ENCODE measurements at regions not wholly inside any gene's neighbourhood (a gene's known extent, or its start where the extent isn't known, plus 50 kb on each side); places are given as distances from the start of the nearest gene placed in this dataset.
"Not testable (repeated sequence)": the region's sequence is repeated elsewhere in the genome, so short reads cannot be mapped to it uniquely, and the experiment has no call there.

DNA sequence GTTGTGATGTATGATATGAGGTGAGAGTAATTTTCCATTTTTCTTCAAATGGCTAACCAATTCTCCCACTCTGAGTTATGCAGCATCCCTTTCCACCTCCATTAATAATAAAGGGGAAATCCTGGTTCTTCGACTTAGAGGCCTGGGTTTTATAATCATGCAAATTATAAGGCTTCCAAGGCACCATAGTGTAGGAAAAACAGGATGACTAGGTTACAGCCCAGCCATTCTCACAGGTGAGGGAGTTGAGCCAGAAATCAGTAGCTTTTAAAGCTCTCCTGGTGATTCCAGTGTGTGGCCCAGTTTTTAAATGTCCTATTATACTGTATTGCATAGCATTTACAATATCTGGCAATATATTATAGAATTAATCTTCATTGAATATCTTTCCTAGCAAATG is 203.1 kb downstream of the ARHGEF9 start:
- DNase-seq: no peak

DNA sequence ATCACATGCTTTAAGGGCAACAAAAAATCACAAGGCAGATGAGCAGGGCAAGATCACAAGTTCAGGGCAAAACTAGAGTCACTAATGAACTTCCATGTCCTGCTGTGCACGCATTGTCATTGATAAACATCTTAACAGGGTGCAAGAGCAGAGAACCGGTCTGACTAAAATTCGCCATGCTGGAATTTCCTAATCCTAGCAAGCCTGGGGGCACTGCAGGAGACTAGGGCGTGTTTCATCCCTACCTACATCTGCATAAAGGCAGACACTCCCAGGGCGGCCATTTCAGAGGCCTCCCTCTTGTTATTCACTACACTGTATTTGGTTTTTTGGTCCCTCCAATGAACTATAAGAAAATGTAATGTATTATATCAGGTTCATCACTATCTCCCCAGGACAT is 203.6 kb downstream of the ARHGEF9 start:
- DNase-seq: no peak

DNA sequence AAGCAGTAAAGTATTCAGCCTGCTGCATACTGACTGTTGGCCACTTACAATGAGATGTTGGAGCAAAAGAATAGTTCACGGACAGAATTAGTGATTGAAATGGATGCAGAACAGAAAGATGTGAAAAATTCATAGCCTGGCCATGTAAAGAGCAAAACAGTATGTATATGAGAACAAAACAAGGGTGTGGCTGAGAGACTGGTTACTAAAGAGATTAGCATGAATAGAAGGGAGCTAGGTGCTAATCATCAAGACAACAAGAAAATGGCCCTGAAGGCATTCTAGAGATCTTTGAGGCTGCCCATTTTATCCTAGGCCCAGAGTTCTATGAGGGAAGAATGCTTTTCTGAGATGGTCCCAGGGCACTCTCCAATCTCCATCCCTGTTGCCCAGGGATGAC is 208.5 kb downstream of the ARHGEF9 start:
- no peak for DNase-seq

DNA sequence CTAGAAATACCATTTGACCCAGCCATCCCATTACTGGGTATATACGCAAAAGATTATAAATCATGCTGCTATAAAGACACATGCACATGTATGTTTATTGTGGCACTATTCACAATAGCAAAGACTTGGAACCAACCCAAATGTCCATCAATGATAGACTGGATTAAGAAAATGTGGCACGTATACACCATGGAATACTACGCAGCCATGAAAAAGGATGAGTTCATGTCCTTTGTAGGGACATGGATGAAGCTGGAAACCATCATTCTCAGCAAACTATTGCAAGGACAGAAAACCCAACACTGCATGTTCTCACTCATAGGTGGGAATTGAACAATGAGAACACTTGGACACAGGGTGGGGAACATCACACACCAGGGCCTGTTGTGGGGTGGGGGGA is 209.3 kb downstream of the ARHGEF9 start:
- DNase-seq: not testable (repeated sequence)

DNA sequence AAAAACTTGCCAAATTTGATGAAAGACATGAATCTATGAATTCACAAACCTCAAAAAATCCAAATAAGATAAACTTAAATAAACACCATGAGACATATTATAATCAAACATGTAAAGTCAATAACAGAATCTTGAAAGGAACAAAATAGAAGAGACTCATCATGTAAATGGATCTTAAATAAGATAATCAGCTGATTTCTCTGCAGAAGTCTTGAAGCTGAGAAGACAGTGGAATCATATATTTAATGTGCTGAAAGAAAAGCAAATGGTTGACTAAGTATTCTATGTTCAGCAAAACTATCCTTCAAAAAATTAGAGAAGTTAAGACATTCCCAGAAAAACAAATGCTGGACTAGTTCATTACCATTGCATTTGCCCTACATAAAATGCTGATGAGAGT is 215.7 kb upstream of the SPIN4 start:
- DNase-seq: no peak

DNA sequence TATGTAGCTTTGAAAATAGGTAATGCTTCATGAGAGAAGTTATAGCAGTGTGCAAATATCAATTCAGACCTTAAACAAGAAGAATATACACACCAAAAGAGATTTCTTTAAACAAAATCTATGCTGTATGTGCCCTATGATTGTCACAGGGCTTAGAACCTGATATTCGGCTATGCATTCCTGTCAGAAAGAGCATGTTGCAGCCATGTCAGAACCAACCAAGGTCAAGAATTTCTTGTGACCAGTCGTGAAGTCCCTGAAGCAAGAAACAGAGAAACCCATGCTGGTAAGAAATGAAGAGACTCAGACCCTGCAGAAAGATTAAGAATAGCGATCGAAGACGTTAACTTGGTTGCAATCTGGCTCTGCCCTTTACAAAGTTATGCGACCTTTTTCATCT is 210.3 kb upstream of the SPIN4 start:
- peak; percentile 4 for DNase-seq

DNA sequence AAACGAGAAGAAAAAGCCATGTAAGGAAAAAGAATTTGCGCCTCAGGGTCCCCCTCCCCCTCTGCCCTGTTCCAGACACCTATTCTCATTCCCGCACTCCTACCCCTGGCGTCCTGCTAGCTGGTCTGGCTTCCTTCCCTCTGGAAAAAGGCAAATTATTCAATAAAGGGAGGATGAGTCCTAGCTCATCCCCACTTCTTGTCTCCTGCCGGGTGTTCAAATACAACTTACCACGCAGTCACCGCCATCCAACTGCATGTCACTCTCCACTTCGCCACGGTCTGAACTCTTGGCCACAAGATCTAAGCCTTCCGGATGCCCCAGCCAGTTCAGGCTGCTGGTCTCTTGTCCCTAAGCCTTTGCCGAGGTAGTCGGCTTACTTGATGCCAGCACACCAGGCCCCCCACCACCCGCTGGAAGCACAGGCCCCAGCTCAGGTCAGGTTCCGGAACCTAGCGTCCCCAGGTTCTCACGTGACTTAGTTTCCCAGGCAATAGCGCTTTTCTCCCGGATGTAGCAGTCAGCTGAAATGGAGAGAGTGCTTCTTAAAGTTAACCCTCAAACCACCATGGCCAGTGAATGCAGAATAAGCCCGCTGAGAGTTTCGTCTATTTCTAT is 209.6 kb upstream of the SPIN4 start:
- peak; percentile 83 for DNase-seq

DNA sequence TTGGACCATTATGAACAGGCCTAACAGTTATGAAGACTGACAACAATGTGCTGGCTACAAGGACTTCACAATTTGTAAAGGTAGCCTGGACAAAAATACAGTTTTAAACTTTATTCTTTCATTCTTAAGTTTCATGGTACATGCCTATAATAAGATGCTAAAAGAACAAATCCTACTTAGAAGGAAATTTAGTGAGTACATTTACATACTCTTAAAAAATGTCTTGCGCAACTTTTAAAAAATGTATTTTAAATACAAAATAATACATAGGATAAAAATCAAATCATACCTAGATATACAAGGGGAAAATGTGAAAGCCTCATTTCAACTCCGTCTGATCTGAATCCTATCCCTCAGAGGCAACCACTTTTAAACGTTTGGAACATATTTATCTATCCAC is 200.7 kb upstream of the SPIN4 start:
- DNase-seq: no peak

DNA sequence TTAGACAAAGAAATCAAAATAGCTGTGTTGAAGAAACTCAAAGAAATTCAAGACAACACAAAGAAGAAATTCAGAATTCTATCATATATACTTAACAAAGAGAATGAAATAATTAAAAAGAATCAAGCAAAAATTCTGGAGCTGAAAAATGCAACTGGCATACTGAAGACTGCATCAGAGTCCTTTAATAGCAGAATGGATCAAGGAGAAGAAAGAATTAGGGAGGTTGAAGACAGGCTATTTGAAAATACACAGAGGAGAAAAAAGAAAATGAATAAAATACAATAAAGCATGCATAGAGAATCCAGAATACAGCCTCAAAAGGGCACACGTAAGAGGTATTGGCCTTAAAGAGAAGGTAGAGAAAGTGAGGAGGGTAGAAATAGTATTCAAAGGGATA is 179.5 kb upstream of the SPIN4 start:
- no peak for DNase-seq

DNA sequence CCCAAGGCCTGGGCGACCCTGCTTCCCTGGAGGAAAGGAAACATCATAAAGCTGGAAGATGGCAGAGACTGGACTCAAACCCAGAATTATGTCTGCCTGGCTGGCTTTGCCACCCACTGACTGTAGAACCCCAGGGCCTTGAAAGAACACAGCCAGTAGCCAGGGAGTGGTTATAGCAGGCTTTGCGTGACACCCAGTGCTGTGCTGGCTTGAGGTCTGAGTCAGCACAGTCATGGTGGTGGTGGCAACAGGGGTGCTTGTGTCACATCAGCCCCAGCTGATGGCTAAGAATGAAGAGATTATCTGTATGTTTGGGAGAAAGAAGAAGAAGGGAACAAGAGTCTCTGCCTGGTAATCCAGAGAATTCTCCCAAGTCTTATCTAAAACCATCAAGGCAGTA is 178.8 kb upstream of the SPIN4 start:
- no peak for DNase-seq

DNA sequence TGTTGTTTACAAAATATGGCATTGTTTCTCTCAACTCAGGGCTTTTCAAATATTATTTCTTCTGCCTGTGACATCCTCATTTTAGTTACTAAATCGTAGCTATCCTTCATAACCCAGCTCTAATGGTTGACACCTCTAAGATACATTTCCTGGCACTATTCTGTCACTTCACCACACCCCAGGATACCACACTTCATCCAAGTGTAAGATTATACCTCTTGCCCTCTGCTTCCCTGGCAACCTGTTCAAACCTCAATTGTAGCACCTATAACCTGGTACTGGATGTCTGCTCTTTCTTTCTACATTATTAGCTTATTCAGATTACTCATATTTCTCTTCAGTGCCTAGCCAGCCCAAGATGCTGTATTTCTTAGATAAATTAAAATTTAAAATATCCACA is 175.7 kb upstream of the SPIN4 start:
- DNase-seq: no peak

DNA sequence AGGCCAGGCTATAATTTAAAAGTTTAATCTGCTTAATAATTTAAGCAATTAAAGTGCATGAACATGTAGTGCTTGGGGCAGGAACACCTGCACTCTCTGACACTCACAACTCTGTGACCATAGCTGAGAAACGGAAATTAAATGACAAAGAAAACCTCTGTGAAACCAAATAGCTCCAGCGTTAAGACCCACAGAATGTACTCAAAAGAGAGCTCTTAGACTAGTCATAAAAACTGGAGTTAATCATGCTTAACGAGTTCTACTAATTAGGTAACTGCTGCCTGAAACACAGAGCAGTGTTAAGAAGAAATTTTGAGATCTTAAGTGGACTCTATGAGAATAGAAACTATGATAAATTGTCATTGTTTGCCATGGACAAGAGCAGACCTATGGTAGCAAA is 174.4 kb upstream of the SPIN4 start:
- DNase-seq: no peak

DNA sequence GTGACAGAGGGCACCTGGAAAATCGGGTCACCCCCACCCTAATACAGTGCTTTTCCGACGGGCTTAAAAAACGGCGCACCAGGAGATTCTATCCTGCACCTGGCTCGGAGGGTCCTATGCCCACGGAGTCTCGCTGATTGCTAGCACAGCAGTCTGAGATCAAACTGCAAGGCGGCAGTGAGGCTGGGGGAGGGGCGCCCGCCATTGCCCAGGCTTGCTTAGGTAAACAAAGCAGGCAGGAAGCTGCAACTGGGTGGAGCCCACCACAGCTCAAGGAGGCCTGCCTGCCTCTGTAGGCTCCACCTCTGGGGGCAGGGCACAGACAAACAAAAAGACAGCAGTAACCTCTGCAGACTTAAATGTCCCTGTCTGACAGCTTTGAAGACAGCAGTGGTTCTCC is 168.2 kb upstream of the SPIN4 start:
- not testable (repeated sequence) for DNase-seq

DNA sequence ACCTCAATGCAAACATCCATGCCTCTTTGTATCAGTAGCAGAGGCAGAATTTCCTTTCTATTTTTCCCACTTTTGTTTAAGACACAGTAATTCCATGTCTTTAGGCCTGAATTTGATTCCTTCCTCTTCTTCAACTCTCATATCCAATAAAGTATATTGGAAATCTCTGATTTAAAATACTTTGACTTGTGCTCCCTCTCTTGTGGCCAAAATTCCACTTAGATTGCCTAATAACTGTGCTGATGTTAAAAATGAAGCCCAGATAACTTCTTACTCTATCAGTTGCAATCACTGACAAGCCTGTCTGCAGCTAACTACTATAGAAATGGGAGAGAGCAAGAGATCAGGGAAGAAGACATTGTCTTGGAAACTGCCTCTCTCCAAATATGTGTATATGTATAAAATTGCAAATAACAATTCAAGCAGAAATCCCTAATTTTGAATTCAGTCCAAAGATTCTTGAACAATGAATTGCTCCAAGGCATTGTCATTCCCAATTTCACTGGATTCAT is 163.5 kb upstream of the SPIN4 start:
- DNase-seq: no peak

DNA sequence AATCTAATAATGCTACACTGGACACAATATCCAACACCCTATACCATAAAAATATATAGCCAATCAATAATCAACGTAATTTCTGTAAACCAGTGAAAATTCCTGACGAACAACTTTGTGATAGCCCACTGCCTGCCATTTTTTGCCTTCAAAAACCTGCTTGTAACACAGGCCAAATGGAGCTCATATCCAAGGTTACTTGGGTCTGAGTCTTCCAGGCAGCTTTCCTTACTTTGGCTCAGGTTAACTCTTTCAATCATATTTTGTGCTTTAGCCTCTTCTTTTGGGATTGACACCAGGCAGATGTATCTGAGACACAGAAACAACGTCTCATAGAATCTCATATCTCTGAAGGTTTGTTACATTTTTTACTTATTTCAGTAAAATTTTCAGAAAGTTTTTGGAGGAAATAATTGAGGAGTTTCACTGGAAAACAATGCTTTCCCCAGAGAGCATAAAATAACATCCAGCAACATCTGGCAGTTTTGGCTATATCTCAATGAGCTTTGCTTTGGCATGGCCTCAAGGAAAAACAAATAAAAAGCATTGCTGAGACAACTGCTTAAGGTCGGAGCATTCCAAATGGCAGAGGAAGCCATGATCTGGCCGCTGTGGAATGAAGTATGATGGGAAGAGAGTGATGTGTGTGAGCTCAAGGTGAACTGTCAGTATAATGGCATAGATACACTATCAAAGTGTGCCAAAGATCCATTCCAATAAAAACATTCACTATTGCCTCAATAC is 162.9 kb upstream of the SPIN4 start:
- DNase-seq: no peak

DNA sequence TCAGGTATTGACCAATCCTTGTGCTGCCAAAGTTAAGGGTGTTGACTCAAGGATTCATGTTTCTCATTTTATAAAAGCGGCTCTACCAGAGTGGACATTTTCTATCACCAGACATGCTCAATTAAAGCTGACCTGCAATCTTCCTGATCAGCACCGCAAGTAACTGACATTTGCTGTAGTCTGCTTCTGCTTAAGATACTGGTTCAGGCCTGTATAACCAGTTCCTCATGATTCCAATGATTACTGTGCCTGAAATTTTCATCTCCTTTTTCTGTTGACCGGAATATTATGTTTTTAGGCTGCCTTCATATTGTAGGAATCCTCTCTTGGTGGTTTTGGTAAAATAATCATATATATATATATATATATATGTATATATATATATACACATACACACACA is 160.2 kb upstream of the SPIN4 start:
- DNase-seq: no peak

DNA sequence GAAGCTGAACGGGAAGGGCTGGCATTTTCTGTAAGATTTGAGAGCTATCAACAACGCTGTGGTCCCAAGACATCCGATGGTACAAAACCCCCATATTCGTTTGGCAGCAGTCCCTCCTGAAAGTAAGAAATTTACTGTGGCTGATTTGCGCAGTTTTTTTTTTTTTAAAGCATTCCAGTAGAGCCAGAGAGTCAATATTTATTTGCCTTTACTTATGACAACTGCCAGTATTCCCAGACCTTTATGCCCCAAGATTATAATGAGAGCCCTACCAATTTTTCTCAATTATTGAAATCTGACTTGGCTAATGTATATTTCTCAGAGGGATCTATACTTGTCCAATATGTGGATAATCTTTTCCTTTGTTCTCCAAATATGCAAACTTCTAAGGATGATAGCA is 157.5 kb upstream of the SPIN4 start:
- no peak for DNase-seq

DNA sequence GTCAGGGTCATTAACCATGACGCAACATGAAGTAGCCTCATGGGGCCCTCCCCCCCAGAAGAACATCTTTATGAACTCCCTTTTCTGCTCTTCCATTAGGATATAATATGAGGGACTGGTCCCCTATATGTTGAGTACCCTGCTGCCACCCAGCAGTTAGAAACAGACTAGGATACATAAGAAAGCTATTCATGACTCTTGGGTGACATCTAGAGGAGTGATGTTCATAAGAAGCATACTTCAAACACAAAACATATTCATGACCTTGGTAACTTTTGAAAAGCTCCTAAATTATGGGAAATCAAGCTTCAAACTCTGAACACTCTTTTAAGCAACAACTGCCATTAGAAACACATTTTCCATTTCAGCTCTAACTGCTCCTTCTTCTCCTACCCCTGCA is 155.2 kb upstream of the SPIN4 start:
- no peak for DNase-seq

DNA sequence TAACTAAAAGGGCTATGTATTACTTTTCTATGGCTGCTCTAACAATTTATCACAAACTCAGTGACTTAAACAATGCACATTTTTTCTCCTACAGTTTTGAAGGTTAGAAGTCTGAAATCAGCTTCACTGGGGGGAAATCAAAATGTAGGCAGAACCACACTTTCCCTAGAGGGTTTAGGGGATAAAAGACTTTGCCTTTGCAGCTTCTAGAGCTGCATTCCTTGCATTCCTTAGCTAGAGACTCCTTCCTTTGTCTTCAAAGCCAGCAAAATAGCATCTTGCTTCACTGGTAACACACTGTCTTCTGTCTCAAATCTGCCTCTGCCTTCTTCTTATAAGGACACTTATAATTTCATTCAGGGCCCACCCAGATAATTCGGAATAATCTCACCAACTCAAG is 152.4 kb upstream of the SPIN4 start:
- no peak for DNase-seq

DNA sequence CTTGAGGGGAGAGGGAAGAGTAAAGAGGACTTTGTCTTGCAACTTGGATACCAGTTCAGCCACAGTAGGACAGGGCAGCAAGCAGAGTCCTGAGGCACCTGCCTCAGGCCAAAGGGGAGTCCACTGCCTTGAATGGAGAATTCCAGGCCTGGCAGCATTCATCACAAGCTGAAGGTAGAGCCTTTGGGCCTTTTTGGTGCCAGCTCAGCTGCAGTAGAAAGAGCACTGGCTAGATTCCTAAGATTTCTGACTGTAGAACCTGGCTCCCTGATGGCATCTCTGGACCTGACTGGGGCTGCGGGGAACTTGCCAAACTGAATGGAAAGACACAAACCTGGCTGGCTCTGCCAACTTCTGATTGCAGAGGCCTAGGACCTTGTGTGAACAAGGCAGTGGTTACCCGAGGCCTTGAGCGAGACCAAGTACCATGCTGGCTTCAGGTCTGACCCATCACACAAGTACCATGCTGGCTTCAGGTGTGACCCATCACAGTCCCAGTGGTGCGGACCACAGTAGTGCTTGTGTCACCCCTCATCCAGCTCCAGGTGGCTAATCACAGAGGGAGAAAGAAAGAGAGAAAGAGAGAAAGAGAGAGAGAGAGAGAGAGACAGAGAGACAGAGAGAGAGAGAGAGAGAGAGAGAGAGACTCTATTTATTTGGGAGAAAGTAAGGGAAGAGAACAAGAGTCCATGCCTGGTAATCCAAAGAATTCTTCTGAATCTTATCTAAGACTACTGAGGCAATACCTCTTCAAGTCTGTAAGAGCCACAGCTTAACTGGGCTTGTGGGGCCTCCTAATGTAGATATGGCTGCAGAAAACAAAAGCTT is 137.6 kb upstream of the SPIN4 start:
- no peak for DNase-seq

DNA sequence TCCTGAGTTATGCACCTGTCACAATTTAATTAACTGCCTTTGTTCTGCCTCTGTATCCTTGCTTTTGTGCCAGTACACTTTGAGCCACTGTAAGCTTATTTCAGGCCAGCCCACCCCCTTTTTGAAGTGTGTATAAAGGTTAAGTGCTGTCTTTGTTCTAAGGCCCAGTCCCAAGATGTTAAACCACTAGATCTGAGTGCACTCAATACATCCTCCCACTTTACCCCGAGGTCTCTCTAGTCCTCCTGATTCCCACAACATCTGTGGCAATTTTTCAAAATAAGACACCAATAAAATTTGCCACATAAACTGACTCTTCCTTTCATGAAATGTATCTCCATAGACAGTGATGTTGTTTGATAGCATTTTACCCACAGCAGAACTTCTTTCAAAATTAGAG is 124.1 kb upstream of the SPIN4 start:
- no peak for DNase-seq

DNA sequence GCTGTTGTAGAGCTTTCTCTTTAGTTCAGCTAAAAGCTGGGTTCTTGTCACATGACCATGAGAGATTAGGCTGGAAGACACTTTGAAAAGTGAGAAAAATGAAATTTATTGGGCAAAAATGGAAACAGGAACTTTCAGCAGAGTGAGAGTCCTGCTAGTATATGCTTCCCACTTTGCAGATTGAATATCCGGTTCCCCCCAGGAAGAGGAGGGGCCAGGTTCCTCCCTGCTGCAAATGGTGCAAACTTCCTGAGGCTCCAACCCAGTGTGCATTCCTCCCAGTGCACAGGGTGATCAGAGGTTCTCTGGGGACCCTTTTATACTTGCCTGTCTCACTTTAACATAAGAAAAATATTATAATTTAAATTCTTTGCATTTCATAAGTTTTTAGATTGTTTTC is 119.9 kb upstream of the SPIN4 start:
- no peak for DNase-seq

DNA sequence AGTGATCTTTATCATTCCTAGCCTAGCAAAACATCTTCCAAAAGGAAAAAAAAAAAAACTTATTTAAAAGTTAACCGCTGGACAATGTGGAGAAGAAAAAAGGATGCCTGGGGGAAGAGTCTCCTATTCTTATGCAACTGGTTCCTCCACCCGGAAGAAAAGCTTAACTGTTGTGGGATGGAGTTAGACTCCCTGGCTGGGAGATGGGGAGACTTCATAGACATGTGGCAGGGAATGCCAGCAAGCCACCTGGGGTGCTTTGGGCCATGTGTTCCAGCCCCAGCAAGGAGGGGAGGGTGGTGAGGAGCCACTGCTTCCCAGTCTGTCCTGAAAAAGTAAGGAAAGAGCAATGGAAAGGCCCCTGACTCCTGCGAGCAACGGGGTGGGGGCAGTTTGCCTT is 119.4 kb upstream of the SPIN4 start:
- no peak for DNase-seq

DNA sequence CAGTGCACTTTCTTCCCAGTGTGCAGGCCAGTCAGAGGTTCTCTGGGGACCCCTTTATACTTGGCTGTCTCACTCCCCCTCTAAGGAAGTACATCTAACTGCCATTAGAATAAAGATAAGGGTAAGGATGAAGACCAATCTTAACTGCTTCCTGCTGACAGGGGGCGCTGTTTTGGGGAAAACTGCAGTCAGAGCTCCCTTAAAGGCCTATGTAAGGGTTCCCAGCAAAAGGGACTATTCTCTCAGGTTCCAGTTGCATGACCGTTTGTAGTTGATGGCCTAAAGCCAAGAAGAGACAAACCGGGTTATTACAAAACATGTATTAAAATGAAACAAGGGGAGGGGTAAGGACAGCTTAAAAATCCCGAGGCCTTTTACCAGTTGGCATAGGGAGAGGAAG is 115.6 kb upstream of the SPIN4 start:
- no peak for DNase-seq

All from NCI-H524 treated with DMSO at 0.1 percent for 48 hours (cell line).